ENCODE measurements at regions not wholly inside any gene's neighbourhood (a gene's known extent, or its start where the extent isn't known, plus 50 kb on each side); places are given as distances from the start of the nearest gene placed in this dataset.

DNA sequence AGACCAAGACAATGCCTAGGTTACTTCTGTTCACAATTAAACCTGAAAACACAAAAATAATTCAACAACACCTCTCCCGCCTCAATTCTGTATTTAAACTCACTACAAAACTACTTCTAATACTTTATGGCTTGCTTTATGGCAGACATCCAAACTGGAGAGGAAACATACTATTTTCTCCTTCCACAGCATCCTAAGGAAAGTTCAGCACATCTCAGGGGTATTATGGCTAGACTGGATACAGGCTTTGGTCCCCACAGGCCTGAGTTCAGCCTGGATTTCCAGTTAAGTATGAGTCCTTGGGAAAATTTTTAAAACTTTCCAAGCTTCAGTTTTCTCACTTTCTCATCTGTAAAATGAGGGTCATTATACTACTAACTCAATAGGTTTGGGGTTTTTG is 480.2 kb downstream of the CAAP1 start:
- TF ChIP-seq CREB1 (CRISPR knock-in tag; IDR thresholded peaks at IDR 0.05): no peak
- TF ChIP-seq, protein P1, sequence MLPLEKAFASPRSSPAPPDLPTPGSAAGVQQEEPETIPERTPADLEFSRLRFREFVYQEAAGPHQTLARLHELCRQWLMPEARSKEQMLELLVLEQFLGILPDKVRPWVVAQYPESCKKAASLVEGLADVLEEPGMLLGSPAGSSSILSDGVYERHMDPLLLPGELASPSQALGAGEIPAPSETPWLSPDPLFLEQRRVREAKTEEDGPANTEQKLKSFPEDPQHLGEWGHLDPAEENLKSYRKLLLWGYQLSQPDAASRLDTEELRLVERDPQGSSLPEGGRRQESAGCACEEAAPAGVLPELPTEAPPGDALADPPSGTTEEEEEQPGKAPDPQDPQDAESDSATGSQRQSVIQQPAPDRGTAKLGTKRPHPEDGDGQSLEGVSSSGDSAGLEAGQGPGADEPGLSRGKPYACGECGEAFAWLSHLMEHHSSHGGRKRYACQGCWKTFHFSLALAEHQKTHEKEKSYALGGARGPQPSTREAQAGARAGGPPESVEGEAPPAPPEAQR (CRISPR knock-in tag; IDR thresholded peaks at IDR 0.05): no peak
- TF ChIP-seq CTCF (IDR thresholded peaks at IDR 0.05): no peak
- TF ChIP-seq AFF4 (CRISPR knock-in tag; IDR thresholded peaks at IDR 0.05; ENCODE audit: borderline replicate concordance): no peak
- TF ChIP-seq MLX (CRISPR knock-in tag; IDR thresholded peaks at IDR 0.05): no peak
- TF ChIP-seq RELA (CRISPR knock-in tag; IDR thresholded peaks at IDR 0.05; ENCODE audit: borderline replicate concordance): no peak
- no peak for TF ChIP-seq ZNF121 (CRISPR knock-in tag; IDR thresholded peaks at IDR 0.05)
- no peak for TF ChIP-seq NR2C2 (CRISPR knock-in tag; IDR thresholded peaks at IDR 0.05)
- no peak for TF ChIP-seq JUN (CRISPR knock-in tag; IDR thresholded peaks at IDR 0.05)
- TF ChIP-seq MAX (CRISPR knock-in tag; IDR thresholded peaks at IDR 0.05): no peak
- TF ChIP-seq SMAD3 (CRISPR knock-in tag; IDR thresholded peaks at IDR 0.05; ENCODE audit: borderline replicate concordance): no peak
